Tibial nerve (tissue), 4 donors: ENCODE measurements at regions not wholly inside any gene's neighbourhood (a gene's known extent, or its start where the extent isn't known, plus 50 kb on each side); places are given as distances from the start of the nearest gene placed in this dataset.

Source experiments
- DNase-seq, 2 donors: peaks; one replicate each; pipeline ENCODE4 v3.0.0-alpha.2; 2019; ENCODE audit warnings: low spot score in 2 of 2
- H3K27ac ChIP-seq, 4 donors: fragments of 200-600 bp; sonication (generic) in 3 of 4; one replicate each; pipeline ENCODE4 v1.5.1; 2017 to 2019; ENCODE audit warnings: mild to moderate bottlenecking in 1 of 4
- H3K27me3 ChIP-seq, 2 donors: fragments of 200-600 bp; sonication (generic) in 1 of 2; one replicate each; pipeline versions ENCODE4 v1.5.1 to v1.6.0; 2017 to 2019
- H3K36me3 ChIP-seq, 3 donors: fragments of 200-600 bp; sonication (generic); one replicate each; pipeline ENCODE4 v1.5.1; 2018 to 2019
- H3K4me1 ChIP-seq, 4 donors: fragments of 200-600 bp; sonication (generic) in 3 of 4; one replicate each; pipeline ENCODE4 v1.5.1; 2017 to 2019
- H3K4me3 ChIP-seq, 4 donors: fragments of 200-600 bp; sonication (generic) in 3 of 4; one replicate each; pipeline ENCODE4 v1.5.1; 2017 to 2019; ENCODE audit warnings: mild to moderate bottlenecking in 1 of 4, moderate library complexity in 1 of 4
- H3K9me3 ChIP-seq, 4 donors: fragments of 200-600 bp; sonication (generic) in 3 of 4; one replicate each; pipeline ENCODE4 v1.5.1; 2017 to 2019
- EP300 ChIP-seq, 2 donors: sonication (generic); formaldehyde crosslinking; IDR thresholded peaks; one replicate each; pipeline ENCODE4 v1.6.1; 2017; ENCODE audit warnings: antibody characterized with exemption in 2 of 2, mild to moderate bottlenecking in 1 of 2
- POLR2A ChIP-seq, 2 donors: fragments of 450-650 bp; IDR thresholded peaks; one replicate each; pipeline ENCODE4 v1.6.1; 2017; ENCODE audit warnings: antibody characterized with exemption in 2 of 2, mild to moderate bottlenecking in 2 of 2, moderate library complexity in 2 of 2
- WGBS, 2 donors: methylation state at CpG; one replicate each; pipeline ENCODE4 v1.1.5; 2018; 5-methylcytosine and 5-hydroxymethylcytosine counted together
- TF ChIP-seq, protein P1 (sequence below), 5 experiments: fragments of 200-600 bp in 3 of 5; fragments of 450-650 bp in 2 of 5; sonication (generic) in 3 of 5; IDR thresholded peaks; one replicate each; pipeline ENCODE4 v1.5.1; 2016 to 2019; ENCODE audit warnings: antibody characterized with exemption in 5 of 5, mild to moderate bottlenecking in 3 of 5, moderate library complexity in 2 of 5

DNA sequence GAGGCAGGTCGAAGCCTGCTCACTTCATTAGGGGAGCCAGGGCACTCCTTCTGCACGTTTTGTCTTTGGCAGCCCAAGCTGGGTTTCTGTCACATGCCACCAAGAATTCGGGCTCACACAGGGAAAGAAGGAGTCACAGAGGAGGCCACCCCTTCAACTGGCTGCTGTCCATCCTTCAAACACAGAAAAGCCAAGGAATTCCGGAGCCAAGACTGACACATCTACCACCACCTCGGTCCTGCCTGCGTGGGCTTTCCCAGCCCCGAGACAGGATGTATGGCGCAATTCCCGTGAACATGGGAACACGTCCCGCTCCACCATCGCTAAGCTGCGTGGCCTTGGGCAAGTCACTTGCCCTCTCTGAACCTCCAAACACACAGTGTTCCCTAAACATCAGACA lies 70.4 kb downstream of the NCOR2 start:
- Histone ChIP-seq H3K27ac (peak overlapping the region; percentile 11 to 88 (median 61)), H3K27me3 (no peaks in the 10 kb centered on the region), H3K4me3 (no peak overlapping the region), H3K36me3 (peaks cover 0 to 28% (median 0%) of the 10 kb centered on the region in 3 donors), H3K9me3 (no peaks in the 10 kb centered on the region), H3K4me1 (peaks cover 9 to 99% (median 54%) of the 10 kb centered on the region in 4 donors)
- 42 to 52% methylated on average over 12 to 13 of the region's 13 CpGs for WGBS, 2 donors
- no peak for DNase-seq
- no peak for TF ChIP-seq POLR2A (IDR thresholded peaks at IDR 0.05)
- TF ChIP-seq EP300 (IDR thresholded peaks at IDR 0.05), result peak in 1 of 2 donors; percentile 13
- TF ChIP-seq, protein P1, sequence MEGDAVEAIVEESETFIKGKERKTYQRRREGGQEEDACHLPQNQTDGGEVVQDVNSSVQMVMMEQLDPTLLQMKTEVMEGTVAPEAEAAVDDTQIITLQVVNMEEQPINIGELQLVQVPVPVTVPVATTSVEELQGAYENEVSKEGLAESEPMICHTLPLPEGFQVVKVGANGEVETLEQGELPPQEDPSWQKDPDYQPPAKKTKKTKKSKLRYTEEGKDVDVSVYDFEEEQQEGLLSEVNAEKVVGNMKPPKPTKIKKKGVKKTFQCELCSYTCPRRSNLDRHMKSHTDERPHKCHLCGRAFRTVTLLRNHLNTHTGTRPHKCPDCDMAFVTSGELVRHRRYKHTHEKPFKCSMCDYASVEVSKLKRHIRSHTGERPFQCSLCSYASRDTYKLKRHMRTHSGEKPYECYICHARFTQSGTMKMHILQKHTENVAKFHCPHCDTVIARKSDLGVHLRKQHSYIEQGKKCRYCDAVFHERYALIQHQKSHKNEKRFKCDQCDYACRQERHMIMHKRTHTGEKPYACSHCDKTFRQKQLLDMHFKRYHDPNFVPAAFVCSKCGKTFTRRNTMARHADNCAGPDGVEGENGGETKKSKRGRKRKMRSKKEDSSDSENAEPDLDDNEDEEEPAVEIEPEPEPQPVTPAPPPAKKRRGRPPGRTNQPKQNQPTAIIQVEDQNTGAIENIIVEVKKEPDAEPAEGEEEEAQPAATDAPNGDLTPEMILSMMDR (IDR thresholded peaks at IDR 0.05), result no peak

DNA sequence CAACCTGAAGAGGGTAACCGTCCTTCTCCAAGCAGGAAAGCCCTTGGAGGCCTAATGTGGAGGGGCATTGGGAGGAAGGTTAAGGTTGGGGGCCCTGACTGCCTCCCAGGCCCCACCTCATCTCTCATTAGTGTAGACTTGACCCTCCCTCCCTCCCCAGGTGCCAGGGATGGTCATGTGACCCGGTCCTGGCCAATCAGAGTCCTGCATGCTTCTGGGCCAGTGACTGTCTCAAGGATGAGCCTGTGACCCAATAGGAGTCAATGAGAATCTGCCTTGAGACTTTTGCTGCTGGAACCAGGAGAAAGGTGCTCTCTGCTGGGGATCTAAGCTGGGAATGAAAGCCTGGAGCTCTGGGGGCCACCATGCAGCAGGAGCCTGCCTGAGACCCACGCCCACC lies 70.8 kb downstream of the NCOR2 start:
- H3K27ac ChIP-seq, result peak overlapping the region in 3 of 4 donors; percentile 44 to 88 (median 78)
- H3K27me3 ChIP-seq, result no peaks in the 10 kb centered on the region
- no peak overlapping the region for H3K4me3 ChIP-seq
- H3K4me1 ChIP-seq, result peaks cover 9 to 99% (median 54%) of the 10 kb centered on the region in 4 donors
- WGBS, 2 donors, result 75 to 76% methylated on average over 2 to 3 of the region's 3 CpGs
- TF ChIP-seq, protein P1 (IDR thresholded peaks at IDR 0.05), result no peak
- TF ChIP-seq EP300 (IDR thresholded peaks at IDR 0.05) (no peak), POLR2A (IDR thresholded peaks at IDR 0.05) (no peak)
- H3K36me3 ChIP-seq, result peaks cover 0 to 33% (median 0%) of the 10 kb centered on the region in 3 donors
- H3K9me3 ChIP-seq, result no peaks in the 10 kb centered on the region
- no peak for DNase-seq

DNA sequence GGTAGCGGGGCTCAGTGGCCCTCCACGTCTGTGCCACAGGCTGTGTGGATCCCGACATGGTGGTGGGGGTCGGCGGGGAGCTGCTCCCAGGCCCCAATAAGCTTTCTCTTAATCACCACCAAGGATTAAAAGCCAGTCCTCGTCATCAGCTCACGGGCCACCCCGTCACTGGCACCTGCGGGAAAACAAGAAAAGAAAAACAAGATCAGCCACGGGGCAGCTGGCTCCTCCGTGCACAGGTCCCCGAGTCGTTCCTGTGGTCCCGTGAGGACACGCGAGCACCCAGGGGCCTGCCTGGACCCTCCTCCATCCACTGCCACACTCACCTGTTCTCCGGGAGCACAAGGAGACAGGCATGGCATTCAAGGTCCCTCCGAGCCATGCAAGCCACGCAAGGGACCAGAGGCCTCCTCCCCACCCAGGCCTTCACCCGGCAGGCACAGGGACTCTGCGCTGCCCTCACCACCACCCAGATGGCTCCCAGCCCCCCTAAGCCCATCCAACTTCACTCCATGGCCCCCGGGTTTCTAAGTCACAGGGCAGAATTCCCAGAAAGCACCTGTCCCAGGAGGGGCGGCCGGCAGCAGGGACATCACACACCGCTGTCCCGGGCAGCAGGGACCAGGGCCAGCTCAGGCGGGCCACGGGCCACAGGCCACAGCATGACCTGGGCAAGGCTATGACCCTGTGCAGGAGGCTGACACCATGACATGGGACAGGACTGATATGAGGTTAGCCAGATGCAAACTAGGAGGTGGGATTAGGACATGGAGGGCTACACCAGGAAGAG lies 72.0 kb downstream of the NCOR2 start:
- H3K9me3 ChIP-seq, result no peaks in the 10 kb centered on the region
- WGBS, 2 donors, result 73 to 77% methylated on average over 26 to 28 of the region's 28 CpGs
- H3K27me3 ChIP-seq, result no peaks in the 10 kb centered on the region
- no peak overlapping the region for H3K4me3 ChIP-seq
- peak overlapping the region in 2 of 4 donors; percentile 52 to 78 for H3K27ac ChIP-seq
- H3K36me3 ChIP-seq, result peaks cover 0 to 34% (median 0%) of the 10 kb centered on the region in 3 donors
- TF ChIP-seq, protein P1 (IDR thresholded peaks at IDR 0.05), result no peak
- H3K4me1 ChIP-seq, result peaks cover 9 to 99% (median 53%) of the 10 kb centered on the region in 4 donors
- no peak for DNase-seq

DNA sequence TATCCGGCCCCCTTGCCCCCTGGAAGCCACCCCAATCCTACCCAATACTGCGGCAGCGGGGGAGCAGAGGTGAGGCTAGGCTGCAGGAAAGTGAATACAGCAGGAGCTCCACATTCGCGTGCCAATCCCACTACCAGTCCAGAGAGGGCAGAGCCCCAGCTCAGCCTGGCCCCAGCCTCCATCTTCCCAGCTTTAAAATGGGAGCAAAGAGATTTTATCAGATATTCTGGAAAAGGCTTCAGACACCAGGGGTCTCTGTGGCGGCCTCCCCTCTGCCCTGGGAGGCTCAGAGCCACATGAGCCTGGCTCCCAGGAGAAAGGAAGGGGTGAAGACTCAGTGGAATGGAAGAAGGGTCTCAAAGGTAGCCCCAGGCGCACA lies 72.7 kb downstream of the NCOR2 start:
- no peaks in the 10 kb centered on the region for H3K9me3 ChIP-seq
- H3K36me3 ChIP-seq, result peaks cover 0 to 40% (median 0%) of the 10 kb centered on the region in 3 donors
- H3K4me3 ChIP-seq, result no peak overlapping the region
- TF ChIP-seq, protein P1 (IDR thresholded peaks at IDR 0.05), result no peak
- no peak for TF ChIP-seq EP300 (IDR thresholded peaks at IDR 0.05)
- no peak for TF ChIP-seq POLR2A (IDR thresholded peaks at IDR 0.05)
- no peak for DNase-seq
- no peaks in the 10 kb centered on the region for H3K27me3 ChIP-seq
- peak overlapping the region in 3 of 4 donors; percentile 2 to 78 (median 45) for H3K27ac ChIP-seq
- H3K4me1 ChIP-seq, result peaks cover 9 to 98% (median 48%) of the 10 kb centered on the region in 4 donors
- WGBS, 2 donors, result 91 to 95% methylated on average over 6 to 7 of the region's 7 CpGs
